Gastrocnemius medialis (tissue), 4 donors: ENCODE measurements at regions not wholly inside any gene's neighbourhood (a gene's known extent, or its start where the extent isn't known, plus 50 kb on each side); places are given as distances from the start of the nearest gene placed in this dataset.

Experiments used
- POLR2A ChIP-seq, 2 donors: fragments of 450-650 bp; IDR thresholded peaks; one replicate each; pipeline ENCODE4 v1.6.1; 2017; ENCODE audit warnings: antibody characterized with exemption in 2 of 2, mild to moderate bottlenecking in 2 of 2, moderate library complexity in 2 of 2
- TF ChIP-seq, protein P1 (sequence below), 5 experiments: fragments of 450-650 bp in 3 of 5; fragments of 200-600 bp in 2 of 5; sonication (generic) in 2 of 5; IDR thresholded peaks in 4 of 5; conservative IDR thresholded peaks in 1 of 5; 1 replicate in 4 of 5; 2 replicates in 1 of 5; pipeline ENCODE4 v1.5.1; 2016 to 2019; ENCODE audit warnings: antibody characterized with exemption in 5 of 5, mild to moderate bottlenecking in 3 of 5, moderate library complexity in 3 of 5

DNA sequence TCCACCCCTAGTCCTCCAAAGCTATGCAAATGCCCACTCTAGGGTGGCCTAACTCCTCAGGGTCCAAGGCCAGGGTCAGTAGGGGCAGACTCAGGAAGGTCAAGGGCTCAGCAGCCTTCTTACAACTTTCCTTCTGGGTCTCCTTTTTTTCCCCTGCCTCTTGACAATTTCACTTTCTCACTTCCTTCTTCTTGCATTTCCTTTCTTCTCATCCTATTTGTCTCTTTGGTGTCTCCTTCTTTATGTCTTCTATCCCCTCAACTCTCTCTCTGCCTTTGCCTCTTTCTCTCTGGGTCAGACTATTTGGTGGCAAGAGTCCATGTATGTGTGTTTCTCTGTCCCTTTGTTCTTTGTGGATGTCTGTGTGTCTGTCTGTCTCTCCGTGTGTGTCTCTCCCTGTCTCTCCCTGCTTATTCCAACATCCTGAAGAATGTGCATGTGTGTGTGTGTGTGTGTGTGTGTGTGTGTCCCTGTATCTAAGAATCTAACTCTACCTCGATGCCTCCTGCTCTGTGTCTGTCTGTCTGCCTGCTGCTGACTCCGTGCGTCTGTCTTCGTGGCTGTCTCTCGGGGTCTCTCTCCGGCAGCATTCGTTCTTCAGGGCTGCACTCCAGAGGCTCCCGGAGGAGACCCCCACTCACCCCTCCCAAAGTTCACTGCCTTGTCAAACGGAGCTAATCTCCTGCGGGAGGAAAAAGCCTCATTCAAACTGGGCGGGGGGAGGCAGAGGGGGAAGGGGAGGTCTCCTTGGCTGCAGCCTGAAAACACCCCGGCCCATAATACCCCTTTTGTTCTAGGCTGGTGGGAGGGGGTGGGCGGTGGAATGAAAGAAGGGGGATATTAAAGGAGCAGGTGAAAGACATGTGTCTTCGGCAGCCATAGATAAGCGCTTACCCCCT lies 51.7 kb upstream of the FOXP4 start:
- TF ChIP-seq, protein P1, sequence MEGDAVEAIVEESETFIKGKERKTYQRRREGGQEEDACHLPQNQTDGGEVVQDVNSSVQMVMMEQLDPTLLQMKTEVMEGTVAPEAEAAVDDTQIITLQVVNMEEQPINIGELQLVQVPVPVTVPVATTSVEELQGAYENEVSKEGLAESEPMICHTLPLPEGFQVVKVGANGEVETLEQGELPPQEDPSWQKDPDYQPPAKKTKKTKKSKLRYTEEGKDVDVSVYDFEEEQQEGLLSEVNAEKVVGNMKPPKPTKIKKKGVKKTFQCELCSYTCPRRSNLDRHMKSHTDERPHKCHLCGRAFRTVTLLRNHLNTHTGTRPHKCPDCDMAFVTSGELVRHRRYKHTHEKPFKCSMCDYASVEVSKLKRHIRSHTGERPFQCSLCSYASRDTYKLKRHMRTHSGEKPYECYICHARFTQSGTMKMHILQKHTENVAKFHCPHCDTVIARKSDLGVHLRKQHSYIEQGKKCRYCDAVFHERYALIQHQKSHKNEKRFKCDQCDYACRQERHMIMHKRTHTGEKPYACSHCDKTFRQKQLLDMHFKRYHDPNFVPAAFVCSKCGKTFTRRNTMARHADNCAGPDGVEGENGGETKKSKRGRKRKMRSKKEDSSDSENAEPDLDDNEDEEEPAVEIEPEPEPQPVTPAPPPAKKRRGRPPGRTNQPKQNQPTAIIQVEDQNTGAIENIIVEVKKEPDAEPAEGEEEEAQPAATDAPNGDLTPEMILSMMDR (IDR thresholded peaks at IDR 0.05 in 4 of 5, conservative IDR thresholded peaks at IDR 0.05 in 1 of 5) = no peak
- TF ChIP-seq POLR2A (IDR thresholded peaks at IDR 0.05) = no peak
